ENCODE measurements at regions not wholly inside any gene's neighbourhood (a gene's known extent, or its start where the extent isn't known, plus 50 kb on each side); places are given as distances from the start of the nearest gene placed in this dataset.
"Not testable (repeated sequence)": the region's sequence is repeated elsewhere in the genome, so short reads cannot be mapped to it uniquely, and the experiment has no call there.

DNA sequence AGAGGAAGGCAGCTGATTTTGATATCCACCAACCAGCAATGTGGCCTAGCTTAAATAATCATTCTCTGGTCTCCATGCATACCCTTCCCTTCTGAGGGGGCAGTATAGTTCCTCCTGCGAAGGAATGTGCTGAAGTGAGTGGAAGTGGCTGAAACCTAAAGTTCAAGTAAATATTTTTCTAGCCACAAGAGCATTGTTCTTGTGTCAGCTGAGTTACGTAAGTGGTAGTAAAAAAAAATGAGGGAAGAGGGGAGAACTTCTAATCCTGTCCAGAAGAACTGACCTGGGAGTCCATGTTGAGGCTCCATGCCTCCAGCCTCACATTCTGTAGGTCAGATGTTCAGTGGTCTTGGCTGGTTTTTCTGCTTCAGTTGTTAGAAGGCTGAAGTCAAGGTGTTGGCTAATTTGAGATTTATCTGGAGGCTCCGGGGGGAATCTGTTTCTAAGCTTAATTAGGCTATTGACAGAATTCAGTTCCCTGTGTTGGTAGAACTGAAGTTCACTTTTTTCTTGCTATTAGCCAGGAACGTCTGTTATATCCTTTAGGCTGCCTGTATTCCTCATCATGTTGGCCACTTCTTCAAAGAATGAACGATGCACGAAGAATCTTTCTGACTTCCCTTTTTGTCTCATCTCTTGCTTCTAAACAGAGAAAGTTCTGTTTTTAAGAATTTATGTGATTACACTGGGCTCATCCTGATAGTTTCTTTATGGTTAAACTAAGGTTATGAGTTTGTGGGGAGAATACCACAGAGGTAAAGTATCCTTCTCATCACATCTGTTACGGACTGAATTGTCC, 207.1 kb upstream of the PRSS16 start:
- intact Hi-C loops (cut with DNase I): no loop called here

DNA sequence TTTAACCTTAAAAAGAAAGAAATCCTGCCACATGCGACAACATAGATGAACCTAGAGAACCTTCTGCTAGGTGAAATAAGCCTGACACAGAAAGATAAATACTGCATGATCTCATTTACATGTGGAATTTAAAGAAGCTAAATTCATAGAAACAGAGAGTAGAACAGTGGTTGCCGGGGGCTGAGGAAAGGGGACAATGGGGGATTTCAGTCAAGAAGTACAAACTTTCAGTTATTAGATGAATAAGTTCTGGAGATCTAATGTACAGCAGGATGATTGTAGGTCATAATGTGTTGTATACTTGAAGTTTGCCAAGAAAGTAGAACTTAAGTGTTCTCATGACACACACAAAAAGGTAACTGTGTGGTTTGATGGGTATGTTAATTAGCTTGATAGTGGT, 204.3 kb upstream of the PRSS16 start:
- intact Hi-C loops (cut with DNase I): no loop called here

More for the DNA sequence above, 207.1 kb upstream of the PRSS16 start:
- no peak for DNase-seq (ENCODE audit: low spot score)

DNA sequence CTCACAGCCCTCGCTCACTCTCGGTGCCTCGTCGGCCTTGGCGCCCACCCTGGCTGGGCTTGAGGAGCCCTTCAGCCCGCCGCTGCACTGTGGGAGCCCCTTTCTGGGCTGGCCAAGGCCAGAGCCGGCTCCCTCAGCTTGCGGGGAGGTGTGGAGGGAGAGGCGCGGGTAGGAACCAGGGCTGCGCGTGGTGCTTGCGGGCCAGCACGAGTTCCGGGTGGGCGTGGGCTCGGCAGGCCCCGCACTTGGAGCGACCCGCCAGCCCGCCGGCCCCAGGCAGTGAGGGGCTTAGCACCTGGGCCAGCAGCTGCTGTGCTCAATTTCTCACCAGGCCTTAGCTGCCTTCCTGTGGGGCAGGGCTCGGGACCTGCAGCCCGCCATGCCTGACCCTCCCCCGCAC, 202.4 kb upstream of the PRSS16 start:
- DNase-seq (ENCODE audit: low spot score); intact Hi-C loops (cut with DNase I): not testable (repeated sequence)

More for the DNA sequence above, 204.3 kb upstream of the PRSS16 start:
- no peak for DNase-seq (ENCODE audit: low spot score)

DNA sequence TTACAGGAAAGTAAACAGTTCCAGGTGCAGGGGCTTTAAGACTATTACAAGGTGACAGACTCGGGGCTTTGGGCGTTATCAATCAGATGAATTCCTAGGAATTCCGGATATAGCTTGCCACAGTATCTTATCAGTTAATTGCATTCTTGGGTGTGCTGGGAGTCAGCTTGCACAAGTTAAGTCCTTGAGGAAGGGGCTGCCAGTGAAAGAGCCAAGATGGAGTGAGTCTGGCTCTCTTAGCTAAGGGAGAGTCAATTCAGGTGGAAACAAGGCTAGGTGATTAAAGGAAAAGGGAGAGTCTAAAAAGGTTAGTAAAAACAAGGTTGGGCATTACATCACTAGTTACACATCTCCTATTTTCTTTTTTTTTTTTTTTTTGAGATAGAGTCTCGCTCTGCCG, 199.8 kb upstream of the PRSS16 start:
- intact Hi-C loops (cut with DNase I); DNase-seq (ENCODE audit: low spot score): not testable (repeated sequence)

DNA sequence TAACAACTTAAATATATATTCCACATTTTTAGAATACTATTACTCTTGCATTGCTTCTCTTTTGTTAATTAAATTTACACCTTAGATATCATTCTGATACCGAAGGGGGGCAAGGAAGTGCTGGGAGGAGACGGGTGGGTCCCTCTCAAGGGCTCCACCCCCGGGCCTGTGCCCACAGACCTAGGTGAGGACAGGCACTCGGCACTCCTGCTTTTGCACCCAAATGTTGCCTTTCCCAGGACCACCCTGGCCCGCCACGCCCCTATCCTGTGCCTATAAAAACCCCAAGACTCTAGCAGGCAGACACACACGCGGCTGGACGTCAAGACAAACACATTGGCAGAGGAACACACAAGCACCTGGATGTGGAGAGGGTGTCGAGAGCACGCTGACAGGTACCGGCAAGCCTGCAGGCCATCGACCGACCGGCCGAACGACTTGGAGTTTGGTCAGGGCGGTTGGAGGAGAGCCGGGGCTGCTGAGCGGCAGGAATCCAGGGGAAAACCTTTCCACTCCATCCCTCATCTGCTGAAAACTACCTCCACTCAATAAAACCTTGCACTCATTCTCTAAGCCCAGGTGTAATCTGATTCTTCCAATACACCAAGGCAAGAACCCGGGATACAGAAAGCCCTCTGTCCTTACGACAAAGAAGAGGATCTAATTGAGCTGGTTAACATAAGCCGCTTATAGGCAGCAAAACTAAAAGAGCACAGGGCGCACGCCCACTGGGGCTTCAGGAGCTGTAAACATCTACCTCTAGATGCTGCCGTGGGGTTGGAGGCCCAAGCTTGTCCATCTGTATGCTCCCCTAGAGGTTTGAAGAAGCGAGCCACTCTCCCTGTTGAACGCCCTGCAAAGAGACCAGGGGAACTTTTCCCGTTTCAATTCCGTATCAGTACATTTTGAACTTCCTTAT, 197.4 kb upstream of the PRSS16 start:
- intact Hi-C loops (cut with DNase I): no loop called here
- no peak for DNase-seq (ENCODE audit: low spot score)

DNA sequence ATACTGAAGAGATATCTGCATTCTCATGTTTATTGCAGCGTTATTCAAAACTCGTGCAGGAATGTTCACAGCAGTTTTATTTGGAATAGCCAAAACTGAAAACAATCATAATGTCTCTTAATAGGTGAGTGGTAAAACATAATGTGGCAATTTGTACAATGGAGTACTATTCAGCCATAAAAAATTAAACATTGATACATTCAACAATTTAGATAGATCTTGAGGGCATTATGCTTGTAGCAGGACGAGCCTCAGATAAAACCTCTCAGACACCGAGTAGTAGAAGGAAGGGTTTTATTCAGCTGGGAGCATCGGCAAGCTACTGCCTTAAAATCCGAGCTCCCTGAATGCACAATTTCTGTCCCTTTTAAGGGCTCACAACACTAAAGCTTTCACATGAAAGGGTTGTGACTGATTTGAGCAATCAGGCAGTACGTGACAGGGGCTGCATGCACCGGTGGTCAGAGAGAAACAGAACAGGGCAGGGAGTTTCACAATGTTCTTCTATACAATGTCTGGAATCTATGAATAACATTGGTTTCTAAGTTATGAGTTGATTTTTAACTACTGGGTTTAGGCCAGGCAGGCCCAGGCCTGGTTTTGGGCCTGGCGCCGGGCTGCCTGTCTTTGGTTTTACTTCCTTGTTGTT, 195.3 kb upstream of the PRSS16 start:
- intact Hi-C loops (cut with DNase I); DNase-seq (ENCODE audit: low spot score): not testable (repeated sequence)

DNA sequence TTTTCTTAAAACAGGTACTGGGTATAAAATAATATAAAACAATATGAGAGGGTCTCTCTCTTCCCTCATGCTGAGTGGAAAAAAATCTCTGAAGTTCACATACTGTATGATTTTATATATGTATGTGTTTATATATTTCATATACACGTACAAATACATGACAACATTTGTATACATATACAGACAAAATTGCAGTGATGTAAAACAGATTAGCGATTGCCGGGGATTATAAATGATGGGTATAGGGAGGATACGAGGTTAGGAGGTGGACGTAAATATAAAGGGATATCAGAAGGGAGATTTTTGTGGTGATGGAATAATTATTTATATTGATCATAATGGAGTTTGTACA, 194.8 kb upstream of the PRSS16 start:
- no peak for DNase-seq (ENCODE audit: low spot score)
- intact Hi-C loops (cut with DNase I): no loop called here

DNA sequence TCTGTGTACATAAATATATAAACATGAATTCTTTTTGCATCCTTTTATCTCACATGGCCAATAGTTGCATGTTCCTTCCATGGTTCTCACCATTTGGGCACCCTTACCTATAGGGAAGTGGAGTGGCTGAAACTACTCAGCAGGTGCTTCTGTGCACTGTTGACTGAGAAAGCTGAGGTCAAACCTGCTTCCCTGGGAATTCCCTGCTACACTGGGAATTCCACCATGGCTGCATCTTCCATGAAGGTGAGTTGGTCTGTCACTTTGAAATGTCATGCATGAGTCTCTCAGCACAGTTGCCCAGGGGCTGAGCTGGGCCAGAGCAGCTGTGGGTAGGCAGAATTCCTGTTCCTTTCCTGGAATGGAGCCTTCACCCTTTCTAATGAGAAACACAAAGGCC, 193.8 kb upstream of the PRSS16 start:
- intact Hi-C loops (cut with DNase I): no loop called here
- no peak for DNase-seq (ENCODE audit: low spot score)

DNA sequence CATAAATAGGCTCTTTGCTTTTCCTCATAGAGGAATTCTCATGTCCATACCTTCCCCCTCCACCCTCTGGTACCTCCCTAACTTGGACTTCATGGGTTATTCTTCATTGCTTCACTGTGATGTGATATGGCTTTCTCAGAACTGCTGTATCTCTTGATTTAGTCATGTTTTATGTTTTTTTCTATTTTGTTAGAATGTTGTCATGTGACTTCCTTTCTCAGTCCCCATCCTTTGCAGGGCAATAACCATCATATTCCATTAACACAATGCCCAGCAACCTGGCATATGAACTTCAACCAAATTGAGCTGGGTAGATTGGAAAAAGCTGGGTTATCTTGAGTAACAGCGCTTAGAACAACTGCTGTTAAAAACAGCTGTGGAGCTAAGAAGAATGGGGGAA, 190.9 kb upstream of the PRSS16 start:
- no peak for DNase-seq (ENCODE audit: low spot score)
- intact Hi-C loops (cut with DNase I): no loop called here

DNA sequence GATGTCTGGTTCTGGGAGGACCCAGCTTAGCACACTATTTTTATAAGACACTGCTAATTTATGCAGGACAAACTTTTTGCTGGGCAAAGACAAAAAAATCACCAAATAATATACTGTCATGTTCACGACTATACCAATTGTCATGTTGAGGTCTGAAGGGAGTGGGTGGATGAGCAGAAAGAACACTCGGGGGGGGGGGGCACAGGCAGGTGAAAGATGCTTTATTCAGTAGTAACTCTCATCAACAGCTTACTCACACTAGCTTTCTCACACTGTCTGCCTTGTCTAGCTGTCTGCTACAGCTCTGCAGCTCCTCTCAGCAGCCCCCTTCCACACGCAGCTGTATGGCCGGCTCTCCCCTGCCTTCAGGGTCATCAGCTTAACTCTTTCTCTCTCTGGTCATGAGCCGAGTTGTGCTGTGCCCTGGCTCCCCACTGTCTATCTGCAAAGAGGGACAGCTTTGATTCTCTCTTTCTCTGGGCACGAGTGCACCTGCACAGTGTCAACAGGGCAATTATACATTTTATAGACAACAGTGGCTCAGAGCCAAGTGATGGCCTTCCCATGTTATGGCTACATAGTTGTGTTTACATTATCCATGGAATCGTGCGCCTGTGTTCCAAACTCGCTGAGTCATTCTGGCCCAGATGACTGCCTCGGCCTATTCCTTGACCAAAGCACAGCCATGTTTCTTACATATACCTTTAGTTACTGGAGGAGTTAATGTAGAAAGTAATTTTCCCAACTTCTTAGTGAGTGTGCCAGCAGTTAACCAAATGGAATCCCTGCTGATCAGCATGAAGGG, 187.7 kb upstream of the PRSS16 start:
- no peak for DNase-seq (ENCODE audit: low spot score)
- intact Hi-C loops (cut with DNase I): no loop called here

DNA sequence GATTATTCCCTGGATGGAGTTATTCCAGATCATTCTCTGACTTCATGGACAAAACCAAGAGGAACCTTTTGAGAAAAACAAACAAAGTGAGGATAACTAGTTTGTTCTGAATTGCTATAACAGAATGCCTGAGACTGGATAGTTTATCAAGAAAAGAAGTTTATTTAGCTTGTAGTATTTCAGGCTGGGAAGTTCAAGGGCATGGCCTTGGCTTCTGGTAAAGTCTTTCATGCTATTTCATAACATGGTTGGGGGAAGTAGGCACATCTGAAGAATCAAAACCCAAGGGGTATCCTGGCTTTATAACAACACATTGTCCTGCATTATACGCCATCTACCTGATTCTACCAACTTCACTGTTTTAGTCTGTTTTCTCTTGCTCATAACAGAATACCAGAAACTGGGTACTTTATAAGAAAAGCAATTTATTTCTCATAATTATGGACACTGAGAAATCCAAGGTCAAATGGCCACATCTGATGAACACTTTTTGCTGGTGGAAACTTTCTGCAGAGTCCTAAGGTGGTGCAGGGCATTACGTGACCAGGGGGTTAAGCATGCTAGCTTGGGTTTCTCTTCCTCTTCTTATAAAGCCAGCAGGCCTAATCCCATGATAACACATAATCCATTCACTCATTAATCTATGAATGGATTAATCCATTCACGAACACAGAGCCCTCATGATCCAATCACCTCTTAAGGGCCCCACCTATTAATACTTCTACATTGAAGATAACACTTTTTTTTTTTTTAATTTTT, 186.1 kb upstream of the PRSS16 start:
- intact Hi-C loops (cut with DNase I): no loop called here
- DNase-seq (ENCODE audit: low spot score): no peak

DNA sequence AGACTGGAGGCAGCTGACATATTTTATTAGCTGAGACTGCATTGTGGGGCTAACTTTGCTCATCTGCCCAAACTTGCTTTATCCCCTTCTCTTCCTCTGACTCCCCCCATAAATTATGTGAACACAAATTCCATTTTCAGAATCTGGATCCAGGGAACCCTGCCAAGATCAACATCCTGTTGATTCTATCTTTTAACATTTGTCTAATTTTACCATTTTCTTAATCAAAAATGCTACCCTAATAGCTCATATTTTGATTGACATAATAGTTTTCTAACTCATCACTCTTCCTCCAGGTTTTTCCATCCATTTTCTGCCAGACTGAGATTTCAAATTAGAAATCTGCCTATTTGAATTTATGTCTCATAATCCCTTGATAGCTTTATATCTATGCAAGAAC, 184.7 kb upstream of the PRSS16 start:
- intact Hi-C loops (cut with DNase I): no loop called here
- DNase-seq (ENCODE audit: low spot score): no peak

DNA sequence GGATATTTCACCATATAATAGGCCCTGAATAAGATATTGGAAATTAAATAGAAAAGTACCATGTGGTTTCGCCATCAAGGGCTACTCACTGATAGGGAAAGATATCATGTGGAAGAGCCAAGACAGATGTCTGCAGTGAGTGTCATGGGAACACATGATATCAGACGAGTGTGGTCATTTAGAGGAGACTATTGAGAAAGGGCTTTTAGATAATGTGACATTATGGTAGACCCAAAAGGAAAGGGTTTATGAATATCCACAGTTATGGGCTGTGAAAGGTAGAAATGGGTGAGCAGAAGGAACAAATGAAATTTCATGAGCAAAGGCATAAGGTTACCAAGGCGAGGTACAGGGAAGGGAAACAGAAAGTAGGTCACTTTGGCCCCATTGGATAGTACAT, 182.3 kb upstream of the PRSS16 start:
- intact Hi-C loops (cut with DNase I): no loop called here

DNA sequence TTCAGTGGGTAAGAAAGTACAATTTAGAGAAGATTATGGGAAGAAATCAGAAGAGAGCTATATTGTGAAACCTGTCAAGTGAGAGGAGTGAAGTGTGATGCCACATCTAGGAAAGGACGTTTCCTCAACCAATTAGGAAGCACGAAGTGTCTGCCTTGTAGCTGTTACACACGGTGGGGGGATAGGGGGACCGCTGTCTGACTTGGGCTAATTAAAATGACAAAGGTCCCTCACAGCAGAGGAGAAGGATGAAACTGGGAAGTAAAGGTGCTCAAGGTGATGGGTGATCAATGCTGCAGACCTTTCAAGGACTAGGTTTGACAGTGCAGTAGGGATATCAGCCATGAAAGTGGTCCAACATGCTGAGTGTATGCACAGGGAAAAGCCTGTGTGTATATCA, 181.1 kb upstream of the PRSS16 start:
- DNase-seq (ENCODE audit: low spot score): no peak
- intact Hi-C loops (cut with DNase I): no loop called here

More for the DNA sequence above, 182.3 kb upstream of the PRSS16 start:
- no peak for DNase-seq (ENCODE audit: low spot score)

DNA sequence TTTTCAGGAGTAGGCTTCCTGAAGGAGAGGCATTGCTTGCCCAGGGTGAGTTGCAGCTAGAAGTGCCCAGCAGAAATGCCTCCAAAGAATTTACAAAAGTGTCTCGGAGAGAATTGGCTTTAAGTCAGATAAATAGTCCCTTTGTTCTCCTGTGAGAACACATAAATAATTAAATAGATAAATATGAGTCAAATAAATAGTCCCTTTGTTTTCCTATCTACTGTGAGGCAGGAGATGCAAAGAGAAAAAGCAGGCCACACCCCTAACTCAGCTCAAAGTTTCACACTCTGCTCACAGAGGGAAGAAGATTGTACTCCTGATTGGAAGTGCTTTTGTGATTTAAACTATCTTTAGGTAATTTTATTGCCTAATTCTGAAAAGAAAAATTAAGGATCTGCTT, 180.7 kb upstream of the PRSS16 start:
- no peak for DNase-seq (ENCODE audit: low spot score)
- intact Hi-C loops (cut with DNase I): no loop called here

DNA sequence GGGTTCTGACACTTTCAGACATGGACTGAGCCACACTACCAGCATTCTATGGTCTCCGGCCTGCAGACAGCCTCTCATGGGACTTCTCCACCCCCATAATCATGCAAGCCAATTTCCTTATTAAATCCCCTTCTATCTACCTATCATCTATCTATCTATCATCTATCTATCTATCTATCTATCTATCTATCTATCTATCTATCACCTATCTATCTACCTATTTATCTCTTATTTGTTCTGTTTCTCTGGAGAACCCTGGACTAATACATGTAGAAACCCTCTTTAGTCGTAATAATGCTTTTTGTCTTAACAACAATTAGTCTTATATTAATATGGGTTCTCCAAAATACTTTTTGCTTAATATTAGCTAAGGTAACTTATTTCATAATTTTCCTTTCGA, 174.1 kb upstream of the PRSS16 start:
- intact Hi-C loops (cut with DNase I): no loop called here
- DNase-seq (ENCODE audit: low spot score): no peak

DNA sequence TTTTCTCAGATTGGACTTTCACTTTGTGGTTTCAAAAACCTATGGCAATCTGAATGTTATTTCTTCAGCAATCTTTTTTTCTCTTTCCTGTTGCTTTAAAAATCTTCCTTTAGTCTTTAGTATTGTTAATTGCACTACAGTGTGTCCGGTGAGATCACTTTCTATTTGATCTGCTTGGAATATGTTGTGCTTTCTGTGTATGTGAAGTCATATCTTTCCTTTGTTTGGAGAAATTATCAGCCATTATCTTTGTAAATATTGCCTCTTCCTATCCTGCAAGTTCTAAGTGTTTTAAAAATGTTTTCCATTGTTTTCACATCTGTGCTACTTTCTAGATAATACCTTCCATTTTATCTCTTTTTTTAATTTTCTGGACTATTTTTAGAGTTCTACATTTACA, 171.4 kb upstream of the PRSS16 start:
- no peak for DNase-seq (ENCODE audit: low spot score)
- intact Hi-C loops (cut with DNase I): loop anchor here (5.0 kb wide), 1 partner anchor 734 kb away; no protein-coding TSS in a partner anchor

DNA sequence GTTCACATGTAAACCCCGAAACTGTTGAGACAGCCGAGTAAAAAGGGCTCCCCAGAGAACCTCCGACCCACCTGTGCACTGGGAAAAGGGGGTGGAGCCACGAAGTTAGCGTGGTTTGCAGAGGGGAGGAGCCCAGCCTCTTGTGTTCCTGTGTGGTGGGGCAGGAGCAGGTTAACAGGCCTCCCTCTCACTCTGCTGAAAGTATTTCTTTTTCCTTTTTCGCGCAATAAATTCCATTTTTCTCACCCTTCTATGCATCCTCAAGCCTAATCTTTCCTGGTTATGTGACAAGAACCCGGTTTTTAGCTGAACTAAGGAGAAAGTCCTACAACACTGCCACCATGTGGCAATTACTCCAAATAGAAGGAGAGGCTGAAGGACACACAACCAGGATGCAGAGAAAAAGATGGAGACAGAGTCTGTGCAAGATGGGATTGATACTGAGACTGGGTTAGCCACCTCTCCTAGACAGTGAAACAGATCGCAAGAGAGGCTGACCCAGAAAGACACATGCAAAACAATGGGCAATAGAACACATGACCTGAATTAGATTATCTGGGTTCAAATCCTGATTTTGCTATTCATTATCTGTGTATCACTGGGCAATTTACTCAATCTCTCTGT, 168.7 kb upstream of the PRSS16 start:
- no peak for DNase-seq (ENCODE audit: low spot score)
- intact Hi-C loops (cut with DNase I): loop anchor here (2.0 to 5.0 kb wide), 2 partner anchors 472 to 737 kb away; no protein-coding TSS in a partner anchor
